ENCODE measurements at regions not wholly inside any gene's neighbourhood (a gene's known extent, or its start where the extent isn't known, plus 50 kb on each side); places are given as distances from the start of the nearest gene placed in this dataset.

GRCh38 chr20:51094221-51094620, 71.3 kb upstream of the KCNG1 start:
- TF ChIP-seq ZFP30 (CRISPR knock-in tag; IDR thresholded peaks at IDR 0.05) (no peak), PATZ1 (CRISPR knock-in tag; IDR thresholded peaks at IDR 0.05; ENCODE audit: borderline replicate concordance) (no peak), CREB5 (CRISPR knock-in tag; IDR thresholded peaks at IDR 0.05; ENCODE audit: low read depth) (no peak), RARB (CRISPR knock-in tag; IDR thresholded peaks at IDR 0.05) (no peak), ZNF565 (CRISPR knock-in tag; conservative IDR thresholded peaks at IDR 0.05; ENCODE audit: low read depth) (no peak), ZC3H10 (CRISPR knock-in tag; IDR thresholded peaks at IDR 0.05) (no peak), ZNF8 (CRISPR knock-in tag; IDR thresholded peaks at IDR 0.05) (no peak), GLIS3 (CRISPR knock-in tag; IDR thresholded peaks at IDR 0.05) (no peak), CSDC2 (CRISPR knock-in tag; IDR thresholded peaks at IDR 0.05) (no peak), ZFP3 (CRISPR knock-in tag; IDR thresholded peaks at IDR 0.05) (no peak), BACH2 (CRISPR knock-in tag; IDR thresholded peaks at IDR 0.05; ENCODE audit: borderline replicate concordance) (no peak), POU6F1 (CRISPR knock-in tag; IDR thresholded peaks at IDR 0.05; ENCODE audit: borderline replicate concordance, low read depth) (no peak)

All from SK-N-SH treated with all-trans-retinoic acid at 6 μM for 48 hours (cell line).